HUES64 (cell line): ENCODE measurements at regions not wholly inside any gene's neighbourhood (a gene's known extent, or its start where the extent isn't known, plus 50 kb on each side); places are given as distances from the start of the nearest gene placed in this dataset.
A peak's percentile ranks its signal among the peaks of the same experiment; 100 is the strongest.

Experiments used
- H3K27ac ChIP-seq: 2 replicates; pipeline ENCODE4 v1.7.0; 2013; ENCODE audit warnings: low read depth, low read length, inconsistent platforms
- H3K27me3 ChIP-seq: 2 replicates; pipeline ENCODE4 v1.6.1; 2013; ENCODE audit warnings: mild to moderate bottlenecking, low read length; ENCODE audit not compliant: insufficient read depth
- H3K36me3 ChIP-seq: 2 replicates; pipeline ENCODE4 v1.6.1; 2013; ENCODE audit warnings: mild to moderate bottlenecking, low read length; ENCODE audit not compliant: insufficient read depth
- H3K4me1 ChIP-seq: 2 replicates; pipeline ENCODE4 v1.6.1; 2013; ENCODE audit warnings: mild to moderate bottlenecking, low read length, moderate library complexity; ENCODE audit not compliant: insufficient read depth
- H3K4me3 ChIP-seq: 2 replicates; pipeline ENCODE4 v1.5.1; 2013; ENCODE audit warnings: mild to moderate bottlenecking, low read length, moderate library complexity
- H3K9ac ChIP-seq: 2 replicates; pipeline ENCODE4 v1.6.1; 2013; ENCODE audit warnings: mild to moderate bottlenecking, low read depth, low read length
- H3K9me3 ChIP-seq: 2 replicates; pipeline ENCODE4 v1.6.1; 2013; ENCODE audit warnings: low read depth, low read length; ENCODE audit not compliant: insufficient read depth
- WGBS: fragments of 150-250, 120-280 bp; methylation state at CpG from one replicate; pipeline ENCODE4 v1.1.7; 2013; ENCODE audit warnings: missing lambda C conversion rate; 5-methylcytosine and 5-hydroxymethylcytosine counted together

GRCh38 chr2:149815941-149816340, 228.4 kb upstream of the MMADHC start:
- Histone ChIP-seq H3K4me1 (peaks cover 7% of the 10 kb centered on the region), H3K9me3 (no peaks in the 10 kb centered on the region), H3K4me3 (no peak overlapping the region), H3K27ac (no peak overlapping the region), H3K27me3 (no peaks in the 10 kb centered on the region), H3K36me3 (no peaks in the 10 kb centered on the region), H3K9ac (no peak overlapping the region)
- no CpG with 5 or more reads among the region's 1 CpG for WGBS

GRCh38 chr2:149814901-149815300, 227.3 kb upstream of the MMADHC start:
- H3K4me1 ChIP-seq, result peaks cover 7% of the 10 kb centered on the region
- 77% methylated on average over 2 of the region's 3 CpGs for WGBS
- no peak overlapping the region for H3K9ac ChIP-seq
- no peak overlapping the region for H3K27ac ChIP-seq
- no peak overlapping the region for H3K4me3 ChIP-seq
- no peaks in the 10 kb centered on the region for H3K36me3 ChIP-seq
- no peaks in the 10 kb centered on the region for H3K9me3 ChIP-seq
- H3K27me3 ChIP-seq, result no peaks in the 10 kb centered on the region

- WGBS, result 80% methylated on average over 1 of the region's 1 CpG
- H3K4me3 ChIP-seq, result no peak overlapping the region
These were observed 226.5 kb upstream of the MMADHC start for GRCh38 chr2:149814049-149814448.

GRCh38 chr2:149808556-149808955, 221.0 kb upstream of the MMADHC start:
- H3K27me3 ChIP-seq, result no peaks in the 10 kb centered on the region
- no peak overlapping the region for H3K27ac ChIP-seq
- 81% methylated on average over 2 of the region's 2 CpGs for WGBS
- no peak overlapping the region for H3K4me3 ChIP-seq
- H3K9ac ChIP-seq, result no peak overlapping the region
- no peaks in the 10 kb centered on the region for H3K4me1 ChIP-seq
- no peaks in the 10 kb centered on the region for H3K9me3 ChIP-seq
- H3K36me3 ChIP-seq, result no peaks in the 10 kb centered on the region

More at GRCh38 chr2:149814049-149814448, 226.5 kb upstream of the MMADHC start:
- no peaks in the 10 kb centered on the region for H3K27me3 ChIP-seq
- H3K4me1 ChIP-seq, result peaks cover 2% of the 10 kb centered on the region
- H3K27ac ChIP-seq, result no peak overlapping the region
- H3K9me3 ChIP-seq, result no peaks in the 10 kb centered on the region
- H3K36me3 ChIP-seq, result no peaks in the 10 kb centered on the region
- no peak overlapping the region for H3K9ac ChIP-seq

- H3K27ac ChIP-seq, result no peak overlapping the region
- 100% methylated on average over 1 of the region's 2 CpGs for WGBS
- H3K9me3 ChIP-seq, result no peaks in the 10 kb centered on the region
- no peaks in the 10 kb centered on the region for H3K36me3 ChIP-seq
- no peak overlapping the region for H3K4me3 ChIP-seq
- no peak overlapping the region for H3K9ac ChIP-seq
- H3K27me3 ChIP-seq, result no peaks in the 10 kb centered on the region
- H3K4me1 ChIP-seq, result 0 out of 2 replicates have a peak, but pooled peaks cover 2% of the 10 kb centered on the region
These were observed 219.1 kb upstream of the MMADHC start for GRCh38 chr2:149806651-149807050.

- H3K4me1 ChIP-seq, result peaks cover 21% of the 10 kb centered on the region
- H3K9me3 ChIP-seq, result peaks cover 12% of the 10 kb centered on the region
- no peaks in the 10 kb centered on the region; the same call in 1 of the 2 replicates for H3K36me3 ChIP-seq
- H3K4me3 ChIP-seq, result no peak overlapping the region
- peak overlapping the region; percentile 73 for H3K27ac ChIP-seq
- H3K9ac ChIP-seq, result peak overlapping the region; percentile 47; the same call in 1 of the 2 replicates
- WGBS, result 72% methylated on average over 6 of the region's 7 CpGs
- no peaks in the 10 kb centered on the region for H3K27me3 ChIP-seq
These were observed 213.3 kb upstream of the MMADHC start for GRCh38 chr2:149800624-149801542.

- Histone ChIP-seq H3K4me3 (no peak overlapping the region), H3K9ac (no peak overlapping the region), H3K4me1 (peaks cover 21% of the 10 kb centered on the region), H3K9me3 (peaks cover 12% of the 10 kb centered on the region), H3K27me3 (no peaks in the 10 kb centered on the region), H3K36me3 (no peaks in the 10 kb centered on the region; the same call in 1 of the 2 replicates), H3K27ac (no peak overlapping the region)
- WGBS, result 76% methylated on average over 5 of the region's 6 CpGs
These were observed 211.6 kb upstream of the MMADHC start for GRCh38 chr2:149799013-149799705.

GRCh38 chr2:149797030-149797429, 209.5 kb upstream of the MMADHC start:
- Histone ChIP-seq H3K9ac (no peak overlapping the region), H3K4me3 (no peak overlapping the region), H3K27ac (no peak overlapping the region), H3K36me3 (no peaks in the 10 kb centered on the region; the same call in 1 of the 2 replicates), H3K4me1 (peaks cover 21% of the 10 kb centered on the region), H3K9me3 (peaks cover 12% of the 10 kb centered on the region), H3K27me3 (no peaks in the 10 kb centered on the region)
- WGBS, result no CpG with 5 or more reads among the region's 1 CpG

- Histone ChIP-seq H3K4me1 (no peaks in the 10 kb centered on the region), H3K9me3 (no peaks in the 10 kb centered on the region), H3K36me3 (no peaks in the 10 kb centered on the region), H3K27ac (no peak overlapping the region), H3K4me3 (no peak overlapping the region), H3K27me3 (no peaks in the 10 kb centered on the region), H3K9ac (no peak overlapping the region)
- 95% methylated on average over 3 of the region's 3 CpGs for WGBS
These were observed 202.0 kb upstream of the MMADHC start for GRCh38 chr2:149789549-149789948.

- Histone ChIP-seq H3K36me3 (no peaks in the 10 kb centered on the region), H3K27me3 (no peaks in the 10 kb centered on the region), H3K9ac (no peak overlapping the region), H3K4me1 (no peaks in the 10 kb centered on the region), H3K9me3 (no peaks in the 10 kb centered on the region), H3K4me3 (no peak overlapping the region), H3K27ac (no peak overlapping the region)
- 92% methylated on average over 1 of the region's 1 CpG for WGBS
These were observed 199.6 kb upstream of the MMADHC start for GRCh38 chr2:149787206-149787605.

GRCh38 chr2:149783284-149783683, 195.7 kb upstream of the MMADHC start:
- Histone ChIP-seq H3K27me3 (no peaks in the 10 kb centered on the region), H3K4me3 (no peak overlapping the region), H3K9me3 (no peaks in the 10 kb centered on the region), H3K36me3 (no peaks in the 10 kb centered on the region), H3K4me1 (no peaks in the 10 kb centered on the region), H3K9ac (no peak overlapping the region), H3K27ac (no peak overlapping the region)
- WGBS, result 94% methylated on average over 1 of the region's 1 CpG
